ENCODE measurements at regions not wholly inside any gene's neighbourhood (a gene's known extent, or its start where the extent isn't known, plus 50 kb on each side); places are given as distances from the start of the nearest gene placed in this dataset.

GRCh38 chr2:125680809-125681208 lies 975.1 kb upstream of the GYPC start:
- TF ChIP-seq, protein P1, sequence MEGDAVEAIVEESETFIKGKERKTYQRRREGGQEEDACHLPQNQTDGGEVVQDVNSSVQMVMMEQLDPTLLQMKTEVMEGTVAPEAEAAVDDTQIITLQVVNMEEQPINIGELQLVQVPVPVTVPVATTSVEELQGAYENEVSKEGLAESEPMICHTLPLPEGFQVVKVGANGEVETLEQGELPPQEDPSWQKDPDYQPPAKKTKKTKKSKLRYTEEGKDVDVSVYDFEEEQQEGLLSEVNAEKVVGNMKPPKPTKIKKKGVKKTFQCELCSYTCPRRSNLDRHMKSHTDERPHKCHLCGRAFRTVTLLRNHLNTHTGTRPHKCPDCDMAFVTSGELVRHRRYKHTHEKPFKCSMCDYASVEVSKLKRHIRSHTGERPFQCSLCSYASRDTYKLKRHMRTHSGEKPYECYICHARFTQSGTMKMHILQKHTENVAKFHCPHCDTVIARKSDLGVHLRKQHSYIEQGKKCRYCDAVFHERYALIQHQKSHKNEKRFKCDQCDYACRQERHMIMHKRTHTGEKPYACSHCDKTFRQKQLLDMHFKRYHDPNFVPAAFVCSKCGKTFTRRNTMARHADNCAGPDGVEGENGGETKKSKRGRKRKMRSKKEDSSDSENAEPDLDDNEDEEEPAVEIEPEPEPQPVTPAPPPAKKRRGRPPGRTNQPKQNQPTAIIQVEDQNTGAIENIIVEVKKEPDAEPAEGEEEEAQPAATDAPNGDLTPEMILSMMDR (IDR thresholded peaks at IDR 0.05; ENCODE audit: low read length) = no peak
- no peak for TF ChIP-seq EZH2 (IDR thresholded peaks at IDR 0.05; ENCODE audit: borderline replicate concordance, low read length)
